ENCODE measurements at regions not wholly inside any gene's neighbourhood (a gene's known extent, or its start where the extent isn't known, plus 50 kb on each side); places are given as distances from the start of the nearest gene placed in this dataset.

- Histone ChIP-seq H3K27me3 (ENCODE audit: insufficient read depth, low read depth) (no peaks in the 10 kb centered on the region), H4K20me1 (ENCODE audit: insufficient read depth) (no peaks in the 10 kb centered on the region), H2AFZ (ENCODE audit: low read depth) (no peak overlapping the region), H3K36me3 (ENCODE audit: insufficient read depth) (no peaks in the 10 kb centered on the region), H3K4me1 (ENCODE audit: low read depth, poor library complexity, severe bottlenecking) (peaks cover 15% of the 10 kb centered on the region), H3K27ac (no peak overlapping the region), H3K9ac (no peak overlapping the region), H3K4me2 (no peak overlapping the region), H3K79me2 (ENCODE audit: insufficient read depth, low read depth) (no peaks in the 10 kb centered on the region), H3K4me3 (IDR thresholded peaks at IDR 0.05; ENCODE audit: insufficient read depth, low read depth, low read length) (no peak overlapping the region)
- TF ChIP-seq CTCF (conservative IDR thresholded peaks at IDR 0.05; ENCODE audit: low read depth, low read length): no peak
These were observed 649.0 kb upstream of the ANKRD30A start for GRCh38 chr10:36476399-36476798.

- H3K4me3 ChIP-seq (IDR thresholded peaks at IDR 0.05; ENCODE audit: insufficient read depth, low read depth, low read length): no peak overlapping the region
- H3K4me2 ChIP-seq: no peak overlapping the region
- H4K20me1 ChIP-seq (ENCODE audit: insufficient read depth): no peaks in the 10 kb centered on the region
- no peaks in the 10 kb centered on the region for H3K27me3 ChIP-seq (ENCODE audit: insufficient read depth, low read depth)
- peaks cover 15% of the 10 kb centered on the region for H3K4me1 ChIP-seq (ENCODE audit: low read depth, poor library complexity, severe bottlenecking)
- no peaks in the 10 kb centered on the region for H3K36me3 ChIP-seq (ENCODE audit: insufficient read depth)
- no peak overlapping the region for H3K9ac ChIP-seq
- H3K27ac ChIP-seq: no peak overlapping the region
- no peak overlapping the region for H2AFZ ChIP-seq (ENCODE audit: low read depth)
- no peak for TF ChIP-seq CTCF (conservative IDR thresholded peaks at IDR 0.05; ENCODE audit: low read depth, low read length)
- no peaks in the 10 kb centered on the region for H3K79me2 ChIP-seq (ENCODE audit: insufficient read depth, low read depth)
These were observed 649.7 kb upstream of the ANKRD30A start for GRCh38 chr10:36475746-36476145.

- no peak overlapping the region for H3K4me3 ChIP-seq (IDR thresholded peaks at IDR 0.05; ENCODE audit: insufficient read depth, low read depth, low read length)
- H3K79me2 ChIP-seq (ENCODE audit: insufficient read depth, low read depth): no peaks in the 10 kb centered on the region
- no peaks in the 10 kb centered on the region for H3K36me3 ChIP-seq (ENCODE audit: insufficient read depth)
- TF ChIP-seq CTCF (conservative IDR thresholded peaks at IDR 0.05; ENCODE audit: low read depth, low read length): no peak
- H3K27ac ChIP-seq: no peak overlapping the region
- H3K9ac ChIP-seq: no peak overlapping the region
- no peaks in the 10 kb centered on the region for H3K27me3 ChIP-seq (ENCODE audit: insufficient read depth, low read depth)
- H3K4me2 ChIP-seq: no peak overlapping the region
- H2AFZ ChIP-seq (ENCODE audit: low read depth): no peak overlapping the region
- H4K20me1 ChIP-seq (ENCODE audit: insufficient read depth): no peaks in the 10 kb centered on the region
- H3K4me1 ChIP-seq (ENCODE audit: low read depth, poor library complexity, severe bottlenecking): peaks cover 15% of the 10 kb centered on the region
These were observed 650.9 kb upstream of the ANKRD30A start for GRCh38 chr10:36474456-36474855.

- H3K4me2 ChIP-seq: peak overlapping the region; percentile 82
These were observed 652.3 kb upstream of the ANKRD30A start for GRCh38 chr10:36473122-36473521.

More at GRCh38 chr10:36473122-36473521, 652.3 kb upstream of the ANKRD30A start:
- Histone ChIP-seq H3K27me3 (ENCODE audit: insufficient read depth, low read depth) (no peaks in the 10 kb centered on the region), H2AFZ (ENCODE audit: low read depth) (peak overlapping the region; percentile 28; the same call in 1 of the 2 replicates), H4K20me1 (ENCODE audit: insufficient read depth) (no peaks in the 10 kb centered on the region), H3K36me3 (ENCODE audit: insufficient read depth) (no peaks in the 10 kb centered on the region), H3K4me1 (ENCODE audit: low read depth, poor library complexity, severe bottlenecking) (peaks cover 15% of the 10 kb centered on the region), H3K4me3 (IDR thresholded peaks at IDR 0.05; ENCODE audit: insufficient read depth, low read depth, low read length) (no peak overlapping the region), H3K9ac (no peak overlapping the region), H3K27ac (peak overlapping the region; percentile 31; the same call in 1 of the 2 replicates), H3K79me2 (ENCODE audit: insufficient read depth, low read depth) (no peaks in the 10 kb centered on the region)
- no peak for TF ChIP-seq CTCF (conservative IDR thresholded peaks at IDR 0.05; ENCODE audit: low read depth, low read length)

Data from KMS-11 (cell line).